ENCODE measurements at regions not wholly inside any gene's neighbourhood (a gene's known extent, or its start where the extent isn't known, plus 50 kb on each side); places are given as distances from the start of the nearest gene placed in this dataset.
A peak's percentile ranks its signal among the peaks of the same experiment; 100 is the strongest.
"Not testable (repeated sequence)": the region's sequence is repeated elsewhere in the genome, so short reads cannot be mapped to it uniquely, and the experiment has no call there.

- no peak for DNase-seq (ENCODE audit: low read depth in 2 of 2)
- no peak for TF ChIP-seq CTCF (IDR thresholded peaks at IDR 0.05; ENCODE audit: low read depth, low read length)
- H3K4me3 ChIP-seq (replicated peaks in 1 of 2; ENCODE audit: low read depth in 2 of 2, low read length in 2 of 2), result no peak overlapping the region
These were observed 150.9 kb upstream of the MTPN start for GRCh38 chr7:136128050-136128449.

DNA sequence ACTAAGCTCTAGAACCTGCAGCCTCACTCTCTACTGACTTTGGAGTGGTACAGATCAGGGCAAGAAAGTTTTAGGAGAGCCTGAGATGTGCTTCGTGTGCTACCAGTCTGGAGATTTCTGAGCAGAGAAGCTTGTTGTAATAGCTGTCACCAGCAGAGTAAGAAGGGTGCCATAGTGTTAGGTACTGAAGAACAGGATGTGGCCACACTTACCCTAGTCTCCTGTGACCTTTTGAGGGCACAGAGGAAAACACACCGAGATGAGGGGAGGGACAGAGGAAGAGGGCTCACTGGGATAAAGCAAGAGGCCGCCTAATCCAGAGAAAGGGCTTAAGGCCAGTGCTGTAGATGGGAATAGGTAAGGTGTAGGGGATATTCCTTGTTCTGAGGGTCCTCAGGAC is 146.2 kb upstream of the MTPN start:
- no peak overlapping the region for H3K4me3 ChIP-seq (replicated peaks in 1 of 2; ENCODE audit: low read depth in 2 of 2, low read length in 2 of 2)
- no peak for DNase-seq (ENCODE audit: low read depth in 2 of 2)
- TF ChIP-seq CTCF (IDR thresholded peaks at IDR 0.05; ENCODE audit: low read depth, low read length), result no peak

DNA sequence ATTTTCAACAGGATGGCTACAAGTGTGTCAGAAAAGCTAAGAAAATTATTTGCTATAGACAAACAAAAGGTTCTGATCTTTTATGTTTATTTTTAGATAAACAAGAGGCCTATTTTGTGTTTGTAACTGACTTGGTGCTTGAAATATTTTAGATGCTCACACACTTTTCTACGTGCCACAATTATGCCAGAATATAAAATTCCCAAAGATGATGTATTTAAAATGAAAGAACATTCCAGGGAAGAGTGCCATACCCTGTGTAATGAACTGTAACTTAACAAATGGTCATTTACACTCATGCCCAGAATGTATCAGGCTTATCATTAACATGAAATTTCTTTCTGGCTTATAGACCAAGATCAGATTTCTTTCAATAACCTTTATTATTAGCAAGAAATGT is 144.9 kb upstream of the MTPN start:
- no peak for DNase-seq (ENCODE audit: low read depth in 2 of 2)
- TF ChIP-seq CTCF (IDR thresholded peaks at IDR 0.05; ENCODE audit: low read depth, low read length), result no peak
- no peak overlapping the region for H3K4me3 ChIP-seq (replicated peaks in 1 of 2; ENCODE audit: low read depth in 2 of 2, low read length in 2 of 2)

DNA sequence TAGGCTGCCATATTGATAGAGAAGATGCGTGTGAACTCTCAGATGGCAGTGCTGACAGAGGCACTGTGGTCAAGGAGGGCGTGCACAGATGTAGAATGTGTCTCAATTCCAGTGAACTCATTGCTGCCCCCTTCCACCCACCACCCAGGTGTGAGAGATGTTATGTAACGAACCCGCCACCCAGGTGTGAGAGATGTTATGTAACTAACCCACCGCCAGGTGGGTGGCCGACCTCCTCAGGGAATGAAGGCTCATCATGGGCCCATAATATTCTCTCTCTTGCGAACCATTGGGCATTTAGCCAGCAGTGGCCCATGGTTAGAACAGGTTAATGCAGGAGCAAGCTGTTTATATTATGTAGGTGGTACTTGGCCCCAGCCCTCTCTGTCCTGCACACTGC is 140.4 kb upstream of the MTPN start:
- H3K4me3 ChIP-seq (replicated peaks in 1 of 2; ENCODE audit: low read depth in 2 of 2, low read length in 2 of 2), result no peak overlapping the region
- no peak for TF ChIP-seq CTCF (IDR thresholded peaks at IDR 0.05; ENCODE audit: low read depth, low read length)
- no peak for DNase-seq (ENCODE audit: low read depth in 2 of 2)

GRCh38 chr7:136116186-136116585 is 139.0 kb upstream of the MTPN start:
- DNase-seq (ENCODE audit: low read depth in 2 of 2), result no peak
- TF ChIP-seq CTCF (IDR thresholded peaks at IDR 0.05; ENCODE audit: low read depth, low read length), result no peak
- no peak overlapping the region for H3K4me3 ChIP-seq (replicated peaks in 1 of 2; ENCODE audit: low read depth in 2 of 2, low read length in 2 of 2)

- TF ChIP-seq CTCF (IDR thresholded peaks at IDR 0.05; ENCODE audit: low read depth, low read length), result peak; percentile 87
- H3K4me3 ChIP-seq (replicated peaks in 1 of 2; ENCODE audit: low read depth in 2 of 2, low read length in 2 of 2), result no peak overlapping the region
- peak; percentile 61 for DNase-seq (ENCODE audit: low read depth in 2 of 2)
These were observed 138.0 kb upstream of the MTPN start for GRCh38 chr7:136114966-136115762.

- not testable (repeated sequence) for H3K4me3 ChIP-seq (replicated peaks in 1 of 2; ENCODE audit: low read depth in 2 of 2, low read length in 2 of 2)
These were observed 137.3 kb upstream of the MTPN start for GRCh38 chr7:136114467-136114866.

DNA sequence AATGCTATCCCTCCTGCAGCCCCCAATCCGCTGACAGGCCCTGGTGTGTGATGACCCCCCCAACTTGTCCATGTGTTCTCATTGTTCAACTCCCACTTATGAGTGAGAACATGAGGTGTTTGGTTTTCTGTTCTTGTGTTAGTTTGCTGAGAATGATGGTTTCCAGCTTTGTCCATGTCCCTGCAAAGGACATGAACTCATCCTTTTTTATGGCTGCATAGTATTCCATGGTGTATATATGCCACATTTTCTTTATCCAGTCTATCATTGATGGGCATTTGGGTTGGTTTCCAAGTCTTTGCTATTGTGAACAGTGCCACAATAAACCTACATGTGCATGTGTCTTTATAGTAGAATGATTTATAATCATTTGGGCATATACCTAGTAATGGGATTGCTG is 131.9 kb upstream of the MTPN start:
- H3K4me3 ChIP-seq (replicated peaks in 1 of 2; ENCODE audit: low read depth in 2 of 2, low read length in 2 of 2); DNase-seq (ENCODE audit: low read depth in 2 of 2): not testable (repeated sequence)

More at GRCh38 chr7:136114467-136114866, 137.3 kb upstream of the MTPN start:
- not testable (repeated sequence) for DNase-seq (ENCODE audit: low read depth in 2 of 2)
